Esophagus squamous epithelium (tissue), 4 donors: ENCODE measurements at regions not wholly inside any gene's neighbourhood (a gene's known extent, or its start where the extent isn't known, plus 50 kb on each side); places are given as distances from the start of the nearest gene placed in this dataset.

Source experiments
- CTCF ChIP-seq, 6 experiments: fragments of 450-650 bp in 4 of 6; fragments of 200-600 bp in 2 of 6; sonication (generic) in 2 of 6; IDR thresholded peaks; one replicate each; pipeline ENCODE4 v1.5.1; 2016 to 2019; ENCODE audit warnings: antibody characterized with exemption in 6 of 6, mild to moderate bottlenecking in 4 of 6, moderate library complexity in 4 of 6
- POLR2A ChIP-seq, 4 donors: fragments of 450-650 bp; IDR thresholded peaks; one replicate each; pipeline ENCODE4 v1.6.1; 2017; ENCODE audit warnings: antibody characterized with exemption in 4 of 4, mild to moderate bottlenecking in 4 of 4, moderate library complexity in 3 of 4

DNA sequence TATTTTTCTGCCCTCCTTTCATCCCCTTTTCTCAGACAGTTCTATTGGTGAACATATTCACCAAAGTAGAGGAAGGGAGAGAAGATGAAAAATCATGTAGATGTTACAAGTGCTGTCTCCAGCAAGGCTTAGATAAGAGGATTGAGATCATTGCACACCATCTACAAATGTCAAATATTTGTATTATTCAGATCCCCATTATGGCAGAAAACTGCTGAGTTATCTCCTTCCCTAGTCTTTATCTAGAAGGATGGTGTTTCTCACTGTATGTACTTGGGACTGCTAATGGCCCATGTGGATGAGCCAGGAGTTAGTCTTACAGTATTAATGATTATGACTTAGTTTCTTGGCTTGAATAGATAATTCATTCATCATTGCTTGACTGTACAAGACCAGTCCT lies 147.2 kb upstream of the EEPD1 start:
- TF ChIP-seq POLR2A (IDR thresholded peaks at IDR 0.05) (no peak), CTCF (IDR thresholded peaks at IDR 0.05) (no peak)
